ENCODE measurements at regions not wholly inside any gene's neighbourhood (a gene's known extent, or its start where the extent isn't known, plus 50 kb on each side); places are given as distances from the start of the nearest gene placed in this dataset.

GRCh38 chr20:48180618-48181017 lies 395.3 kb upstream of the SULF2 start:
- TF ChIP-seq CTCF (conservative IDR thresholded peaks at IDR 0.05; ENCODE audit: low read depth, low read length) = no peak
- no peak for TF ChIP-seq EZH2 (IDR thresholded peaks at IDR 0.05; ENCODE audit: borderline replicate concordance, low read depth, low read length, poor library complexity, severe bottlenecking)

All from A673 (cell line).